ENCODE measurements at regions not wholly inside any gene's neighbourhood (a gene's known extent, or its start where the extent isn't known, plus 50 kb on each side); places are given as distances from the start of the nearest gene placed in this dataset.

DNA sequence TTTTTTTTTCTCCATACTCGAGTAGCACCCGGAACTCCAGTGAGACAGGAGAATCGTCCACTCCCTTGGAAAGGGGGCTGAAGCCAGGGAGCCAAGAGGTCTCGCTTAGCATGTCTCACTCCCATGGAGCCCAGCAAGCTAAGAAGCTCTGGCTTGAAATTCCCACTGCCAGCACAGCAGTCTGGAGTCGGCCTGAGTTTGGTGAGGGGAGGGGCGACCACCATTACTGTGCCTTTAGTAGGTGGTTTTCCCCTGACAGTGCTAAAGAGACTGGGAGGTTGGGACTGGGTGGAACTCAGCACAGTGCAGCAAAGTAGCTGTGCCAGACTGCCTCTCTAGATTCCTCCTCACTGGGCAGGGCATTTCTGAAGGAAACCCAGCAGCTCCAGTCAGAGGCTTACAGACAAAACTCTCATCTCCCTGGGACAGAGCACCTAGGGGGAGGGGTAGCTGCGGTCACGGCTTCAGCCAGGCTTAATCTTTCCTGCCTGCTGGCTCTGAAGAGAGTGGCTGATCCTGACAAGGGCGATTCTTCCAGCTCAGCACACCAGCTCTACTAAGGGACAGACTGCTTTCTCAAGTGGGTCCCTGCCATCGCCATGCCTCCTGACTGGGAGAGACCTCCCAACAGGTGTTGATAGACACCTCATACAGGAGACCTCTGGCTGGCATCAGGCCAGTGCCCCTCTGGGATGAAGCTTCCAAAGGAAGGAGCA, 414.5 kb upstream of the ZNF608 start (continued):
- TF ChIP-seq, protein P1, sequence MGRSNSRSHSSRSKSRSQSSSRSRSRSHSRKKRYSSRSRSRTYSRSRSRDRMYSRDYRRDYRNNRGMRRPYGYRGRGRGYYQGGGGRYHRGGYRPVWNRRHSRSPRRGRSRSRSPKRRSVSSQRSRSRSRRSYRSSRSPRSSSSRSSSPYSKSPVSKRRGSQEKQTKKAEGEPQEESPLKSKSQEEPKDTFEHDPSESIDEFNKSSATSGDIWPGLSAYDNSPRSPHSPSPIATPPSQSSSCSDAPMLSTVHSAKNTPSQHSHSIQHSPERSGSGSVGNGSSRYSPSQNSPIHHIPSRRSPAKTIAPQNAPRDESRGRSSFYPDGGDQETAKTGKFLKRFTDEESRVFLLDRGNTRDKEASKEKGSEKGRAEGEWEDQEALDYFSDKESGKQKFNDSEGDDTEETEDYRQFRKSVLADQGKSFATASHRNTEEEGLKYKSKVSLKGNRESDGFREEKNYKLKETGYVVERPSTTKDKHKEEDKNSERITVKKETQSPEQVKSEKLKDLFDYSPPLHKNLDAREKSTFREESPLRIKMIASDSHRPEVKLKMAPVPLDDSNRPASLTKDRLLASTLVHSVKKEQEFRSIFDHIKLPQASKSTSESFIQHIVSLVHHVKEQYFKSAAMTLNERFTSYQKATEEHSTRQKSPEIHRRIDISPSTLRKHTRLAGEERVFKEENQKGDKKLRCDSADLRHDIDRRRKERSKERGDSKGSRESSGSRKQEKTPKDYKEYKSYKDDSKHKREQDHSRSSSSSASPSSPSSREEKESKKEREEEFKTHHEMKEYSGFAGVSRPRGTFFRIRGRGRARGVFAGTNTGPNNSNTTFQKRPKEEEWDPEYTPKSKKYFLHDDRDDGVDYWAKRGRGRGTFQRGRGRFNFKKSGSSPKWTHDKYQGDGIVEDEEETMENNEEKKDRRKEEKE (IDR thresholded peaks at IDR 0.05), result no peak
- TF ChIP-seq HOXA7 (CRISPR knock-in tag; IDR thresholded peaks at IDR 0.05) (no peak), CENPBD1 (CRISPR knock-in tag; IDR thresholded peaks at IDR 0.05; ENCODE audit: borderline replicate concordance, low read depth) (no peak), TSC22D2 (CRISPR knock-in tag; IDR thresholded peaks at IDR 0.05; ENCODE audit: borderline replicate concordance) (no peak)
- TF ChIP-seq, protein P2, sequence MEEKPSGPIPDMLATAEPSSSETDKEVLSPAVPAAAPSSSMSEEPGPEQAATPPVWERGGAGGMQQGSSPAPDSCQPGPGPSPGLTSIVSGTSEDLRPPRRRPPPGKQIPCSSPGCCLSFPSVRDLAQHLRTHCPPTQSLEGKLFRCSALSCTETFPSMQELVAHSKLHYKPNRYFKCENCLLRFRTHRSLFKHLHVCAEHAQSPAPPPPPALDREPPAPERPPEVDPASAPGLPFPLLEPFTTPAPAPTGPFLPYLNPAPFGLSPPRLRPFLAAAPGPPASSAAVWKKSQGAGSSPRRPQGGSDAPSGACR (CRISPR knock-in tag; IDR thresholded peaks at IDR 0.05), result no peak

GRCh38 chr5:125162714-125163113, 416.3 kb upstream of the ZNF608 start:
- H2AFZ ChIP-seq (ENCODE audit: low read length), result no peak overlapping the region
- BruUV-seq (replicated peaks), result no TSS peak
- no peaks in the 10 kb centered on the region for H3K36me3 ChIP-seq (replicated peaks in 1 of 2; ENCODE audit: control insufficient read depth in 1 of 2, insufficient read depth in 2 of 2, low read length in 2 of 2)
- intact Hi-C loops (cut with micrococcal nuclease; ENCODE audit: unreplicated experiment), result no loop called here
- no peaks in the 10 kb centered on the region; a peak in 1 of 5 replicates for H3K27me3 ChIP-seq (ENCODE audit: control insufficient read depth in 1 of 2, insufficient read depth in 2 of 2, low read length in 2 of 2)
- no peak for ATAC-seq
- no peak overlapping the region for H3K9ac ChIP-seq (ENCODE audit: insufficient read depth, low read depth, low read length)
- no peaks in the 10 kb centered on the region for H4K20me1 ChIP-seq (ENCODE audit: insufficient read depth, low read length)
- in situ Hi-C loops (cut with HindIII; ENCODE audit: extremely low pct_ligation_motif_present, low pct_unique_long_range_greater_than_20kb), result no loop called here
- no peak overlapping the region for H3K4me2 ChIP-seq (ENCODE audit: low read depth, low read length)
- no peak for FAIRE-seq
- CTCF ChIA-PET (ENCODE audit: low intra/inter-chr PET ratio, low total read pairs), result no interaction called here
- 11% methylated on average over 1 of the region's 1 CpG for WGBS (ENCODE audit: low lambda C conversion rate)
- no peak for DNase-seq (ENCODE audit: low spot score)
- peaks cover 13% of the 10 kb centered on the region for H3K9me3 ChIP-seq (ENCODE audit: low read length)
- no peaks in the 10 kb centered on the region for H3K4me1 ChIP-seq (ENCODE audit: insufficient read depth, low read length)
- no peaks in the 10 kb centered on the region for H3K79me2 ChIP-seq (ENCODE audit: insufficient read depth, low read length)
- no peak overlapping the region for H3K27ac ChIP-seq (ENCODE audit: extremely low read length, insufficient read depth, low read length)
- H3K4me3 ChIP-seq (replicated peaks in 1 of 3; ENCODE audit: insufficient read depth in 1 of 3, low read depth in 2 of 3, low read length in 3 of 3), result no peak overlapping the region
- POLR2A ChIA-PET, result no interaction called here
- TF ChIP-seq ZEB1 (IDR thresholded peaks at IDR 0.05; ENCODE audit: insufficient replicate concordance, low read depth) (no peak), SCMH1 (CRISPR knock-in tag; IDR thresholded peaks at IDR 0.05; ENCODE audit: borderline replicate concordance) (no peak), SOX5 (CRISPR knock-in tag; IDR thresholded peaks at IDR 0.05; ENCODE audit: borderline replicate concordance) (no peak), MIER3 (CRISPR knock-in tag; IDR thresholded peaks at IDR 0.05; ENCODE audit: borderline replicate concordance) (no peak), GMEB1 (CRISPR knock-in tag; IDR thresholded peaks at IDR 0.05; ENCODE audit: borderline replicate concordance) (no peak), ZNF770 (CRISPR knock-in tag; IDR thresholded peaks at IDR 0.05) (no peak), ZNF251 (CRISPR knock-in tag; IDR thresholded peaks at IDR 0.05) (no peak)
- TF ChIP-seq, protein P3, sequence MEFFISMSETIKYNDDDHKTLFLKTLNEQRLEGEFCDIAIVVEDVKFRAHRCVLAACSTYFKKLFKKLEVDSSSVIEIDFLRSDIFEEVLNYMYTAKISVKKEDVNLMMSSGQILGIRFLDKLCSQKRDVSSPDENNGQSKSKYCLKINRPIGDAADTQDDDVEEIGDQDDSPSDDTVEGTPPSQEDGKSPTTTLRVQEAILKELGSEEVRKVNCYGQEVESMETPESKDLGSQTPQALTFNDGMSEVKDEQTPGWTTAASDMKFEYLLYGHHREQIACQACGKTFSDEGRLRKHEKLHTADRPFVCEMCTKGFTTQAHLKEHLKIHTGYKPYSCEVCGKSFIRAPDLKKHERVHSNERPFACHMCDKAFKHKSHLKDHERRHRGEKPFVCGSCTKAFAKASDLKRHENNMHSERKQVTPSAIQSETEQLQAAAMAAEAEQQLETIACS (CRISPR knock-in tag; IDR thresholded peaks at IDR 0.05), result no peak

All from HepG2 (cell line).